ENCODE measurements at regions not wholly inside any gene's neighbourhood (a gene's known extent, or its start where the extent isn't known, plus 50 kb on each side); places are given as distances from the start of the nearest gene placed in this dataset.

GRCh38 chr17:77529328-77529650 lies 388.5 kb downstream of the SEC14L1 start:
- TF ChIP-seq CTCF (IDR thresholded peaks at IDR 0.05; ENCODE audit: control extremely low read depth in 1 of 3, insufficient read depth in 1 of 3, low read depth in 1 of 3, low read length in 3 of 3) = no peak
- TF ChIP-seq RAD21 (IDR thresholded peaks at IDR 0.05 in 1 of 2, conservative IDR thresholded peaks at IDR 0.05 in 1 of 2; ENCODE audit: low read depth in 2 of 2, low read length in 2 of 2) = no peak
- TF ChIP-seq POLR2AphosphoS5 (IDR thresholded peaks at IDR 0.05; ENCODE audit: low read depth, low read length) = no peak
- TF ChIP-seq CBX8 (IDR thresholded peaks at IDR 0.05; ENCODE audit: borderline replicate concordance, low read depth, low read length) = no peak
- TF ChIP-seq EP300 (IDR thresholded peaks at IDR 0.05; ENCODE audit: borderline replicate concordance in 1 of 2, low read depth in 2 of 2, low read length in 2 of 2) = no peak
- no peak for TF ChIP-seq POLR2A (IDR thresholded peaks at IDR 0.05; ENCODE audit: control extremely low read depth in 1 of 2, low read depth in 2 of 2, low read length in 2 of 2)
- TF ChIP-seq SP4 (IDR thresholded peaks at IDR 0.05; ENCODE audit: low read length) = no peak
- no peak for TF ChIP-seq HDAC6 (IDR thresholded peaks at IDR 0.05; ENCODE audit: low read depth, low read length)
